Superior temporal gyrus (tissue), 1 donor: ENCODE measurements at regions not wholly inside any gene's neighbourhood (a gene's known extent, or its start where the extent isn't known, plus 50 kb on each side); places are given as distances from the start of the nearest gene placed in this dataset.
"Not testable (repeated sequence)": the region's sequence is repeated elsewhere in the genome, so short reads cannot be mapped to it uniquely, and the experiment has no call there.

Experiments used
- DNase-seq: peaks from one replicate; pipeline ENCODE4 v3.0.0-alpha.2; 2016; ENCODE audit errors: extremely low spot score

- DNase-seq, result no peak
Observed at GRCh38 chr1:143699115-143699514, 272.7 kb downstream of the FAM72C start.

GRCh38 chr1:143698016-143698415 is 273.8 kb downstream of the FAM72C start:
- no peak for DNase-seq

GRCh38 chr1:143694085-143694484 is 277.7 kb downstream of the FAM72C start:
- DNase-seq, result no peak

- no peak for DNase-seq
Observed at GRCh38 chr1:143691971-143692529, 279.7 kb downstream of the FAM72C start.

- no peak for DNase-seq
Observed at GRCh38 chr1:143691400-143691891, 280.3 kb downstream of the FAM72C start.

- no peak for DNase-seq
Observed at GRCh38 chr1:143689781-143690180, 282.0 kb downstream of the FAM72C start.

- DNase-seq, result no peak
Observed at GRCh38 chr1:143680304-143680703, 291.5 kb downstream of the FAM72C start.

GRCh38 chr1:143672983-143673382 is 298.8 kb downstream of the FAM72C start:
- no peak for DNase-seq

GRCh38 chr1:143667730-143668129 is 304.1 kb downstream of the FAM72C start:
- DNase-seq, result no peak

- DNase-seq, result no peak
Observed at GRCh38 chr1:143666851-143667250, 304.9 kb downstream of the FAM72C start.

- no peak for DNase-seq
Observed at GRCh38 chr1:143665606-143666005, 306.2 kb downstream of the FAM72C start.

- not testable (repeated sequence) for DNase-seq
Observed at GRCh38 chr1:143663056-143663455, 308.7 kb downstream of the FAM72C start.

GRCh38 chr1:143661418-143662101 is 310.2 kb downstream of the FAM72C start:
- no peak for DNase-seq

GRCh38 chr1:143660354-143660941 is 311.3 kb downstream of the FAM72C start:
- DNase-seq, result no peak

- DNase-seq, result no peak
Observed at GRCh38 chr1:143653429-143653802, 318.4 kb downstream of the FAM72C start.

GRCh38 chr1:143652744-143653428 is 318.9 kb downstream of the FAM72C start:
- DNase-seq, result no peak

GRCh38 chr1:143652187-143652586 is 319.6 kb downstream of the FAM72C start:
- no peak for DNase-seq

- no peak for DNase-seq
Observed at GRCh38 chr1:143651350-143651992, 320.3 kb downstream of the FAM72C start.

- not testable (repeated sequence) for DNase-seq
Observed at GRCh38 chr1:143644035-143644434, 327.8 kb downstream of the FAM72C start.

- no peak for DNase-seq
Observed at GRCh38 chr1:143643148-143643885, 328.5 kb downstream of the FAM72C start.

GRCh38 chr1:143625886-143626285 is 345.9 kb downstream of the FAM72C start:
- no peak for DNase-seq
